Prostate gland (tissue), 2 donors: ENCODE measurements at regions not wholly inside any gene's neighbourhood (a gene's known extent, or its start where the extent isn't known, plus 50 kb on each side); places are given as distances from the start of the nearest gene placed in this dataset.

Source experiments
- POLR2A ChIP-seq: fragments of 450-650 bp; IDR thresholded peaks from one replicate; pipeline ENCODE4 v1.6.1; 2016; ENCODE audit warnings: antibody characterized with exemption, mild to moderate bottlenecking
- POLR2AphosphoS5 ChIP-seq: sonication (generic); formaldehyde crosslinking; IDR thresholded peaks from one replicate; pipeline ENCODE4 v1.6.1; 2017; ENCODE audit warnings: antibody characterized with exemption
- TF ChIP-seq, protein P1 (sequence below), 4 experiments: fragments of 200-600 bp in 2 of 4; fragments of 450-650 bp in 2 of 4; sonication (generic) in 2 of 4; IDR thresholded peaks; 1 replicate in 3 of 4; 2 replicates in 1 of 4; pipeline ENCODE4 v1.5.1; 2016 to 2019; ENCODE audit warnings: antibody characterized with exemption in 4 of 4, mild to moderate bottlenecking in 2 of 4, moderate library complexity in 2 of 4

DNA sequence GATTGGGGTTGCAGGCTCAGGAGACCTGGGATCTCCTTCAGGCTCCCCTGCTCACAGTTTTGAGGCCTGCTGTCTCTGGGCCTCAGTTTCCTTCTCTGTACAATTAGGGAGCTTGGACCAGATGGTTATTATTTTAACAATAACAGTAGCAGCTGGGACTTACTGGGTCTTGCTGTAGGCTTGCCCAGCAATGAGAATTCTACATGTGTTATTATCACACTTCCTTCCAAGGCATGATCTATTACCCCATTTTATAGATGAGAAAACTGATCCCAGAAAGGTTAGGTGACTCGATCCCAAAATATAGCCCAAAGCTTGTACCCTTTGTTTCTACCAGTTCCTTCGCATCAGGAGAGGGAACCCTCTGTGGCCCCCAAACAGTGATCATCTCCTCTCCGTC, 153.8 kb downstream of the PTPRU start:
- TF ChIP-seq, protein P1, sequence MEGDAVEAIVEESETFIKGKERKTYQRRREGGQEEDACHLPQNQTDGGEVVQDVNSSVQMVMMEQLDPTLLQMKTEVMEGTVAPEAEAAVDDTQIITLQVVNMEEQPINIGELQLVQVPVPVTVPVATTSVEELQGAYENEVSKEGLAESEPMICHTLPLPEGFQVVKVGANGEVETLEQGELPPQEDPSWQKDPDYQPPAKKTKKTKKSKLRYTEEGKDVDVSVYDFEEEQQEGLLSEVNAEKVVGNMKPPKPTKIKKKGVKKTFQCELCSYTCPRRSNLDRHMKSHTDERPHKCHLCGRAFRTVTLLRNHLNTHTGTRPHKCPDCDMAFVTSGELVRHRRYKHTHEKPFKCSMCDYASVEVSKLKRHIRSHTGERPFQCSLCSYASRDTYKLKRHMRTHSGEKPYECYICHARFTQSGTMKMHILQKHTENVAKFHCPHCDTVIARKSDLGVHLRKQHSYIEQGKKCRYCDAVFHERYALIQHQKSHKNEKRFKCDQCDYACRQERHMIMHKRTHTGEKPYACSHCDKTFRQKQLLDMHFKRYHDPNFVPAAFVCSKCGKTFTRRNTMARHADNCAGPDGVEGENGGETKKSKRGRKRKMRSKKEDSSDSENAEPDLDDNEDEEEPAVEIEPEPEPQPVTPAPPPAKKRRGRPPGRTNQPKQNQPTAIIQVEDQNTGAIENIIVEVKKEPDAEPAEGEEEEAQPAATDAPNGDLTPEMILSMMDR (IDR thresholded peaks at IDR 0.05), result no peak
- TF ChIP-seq POLR2A (no peak), POLR2AphosphoS5 (no peak)
